DMS79 treated with DMSO at 0.1 percent for 48 hours (cell line): ENCODE measurements at regions not wholly inside any gene's neighbourhood (a gene's known extent, or its start where the extent isn't known, plus 50 kb on each side); places are given as distances from the start of the nearest gene placed in this dataset.

Experiments used
- DNase-seq: peaks from one replicate; lab custom pipeline; 2025; lab: John Stamatoyannopoulos, UW

DNA sequence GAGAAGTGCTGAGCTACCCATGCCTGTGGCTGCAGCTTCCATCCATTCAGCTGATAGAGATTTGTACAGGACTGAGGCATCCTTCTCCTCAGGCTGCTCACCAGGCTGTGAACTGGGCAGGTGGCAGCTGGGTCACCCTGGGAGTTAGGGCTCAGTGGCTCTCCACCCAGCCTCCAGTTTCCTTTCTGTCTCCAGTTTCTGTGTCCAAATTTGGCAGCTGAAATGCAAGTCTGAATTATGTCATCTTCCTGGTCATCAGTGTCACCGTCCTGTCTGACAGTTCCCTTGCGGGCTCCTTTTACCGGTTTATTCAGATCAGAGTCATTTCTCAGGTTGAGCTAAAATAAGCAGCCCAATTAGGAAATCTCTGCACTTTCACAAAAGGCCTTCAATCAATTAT lies 93.3 kb downstream of the EDN1 start:
- DNase-seq, result no peak

DNA sequence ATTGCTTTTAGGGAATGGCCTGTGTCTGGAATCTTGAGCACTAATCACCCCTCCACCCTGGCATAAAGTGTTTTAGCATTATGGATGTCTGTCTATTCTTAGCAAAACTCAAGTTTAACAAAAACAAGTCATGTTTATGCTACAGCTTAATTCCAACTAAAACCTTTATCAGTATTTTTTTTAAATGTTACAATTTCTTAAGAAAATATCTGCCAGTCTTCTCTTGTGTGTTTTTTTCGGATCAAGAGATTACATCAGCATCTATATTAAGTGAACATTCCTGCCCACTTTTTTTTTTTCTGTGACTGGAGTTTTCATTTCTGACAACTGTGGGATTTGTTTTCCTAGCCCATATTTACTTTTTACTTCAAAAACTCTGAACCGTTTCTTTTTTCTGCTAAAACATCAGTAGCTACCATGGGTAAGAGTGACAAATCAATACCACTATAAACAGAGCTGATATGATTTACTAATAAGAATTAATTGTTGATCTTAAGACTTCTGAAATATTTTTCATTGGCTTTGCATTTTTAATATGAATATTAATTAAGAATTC lies 94.3 kb downstream of the EDN1 start:
- no peak for DNase-seq

DNA sequence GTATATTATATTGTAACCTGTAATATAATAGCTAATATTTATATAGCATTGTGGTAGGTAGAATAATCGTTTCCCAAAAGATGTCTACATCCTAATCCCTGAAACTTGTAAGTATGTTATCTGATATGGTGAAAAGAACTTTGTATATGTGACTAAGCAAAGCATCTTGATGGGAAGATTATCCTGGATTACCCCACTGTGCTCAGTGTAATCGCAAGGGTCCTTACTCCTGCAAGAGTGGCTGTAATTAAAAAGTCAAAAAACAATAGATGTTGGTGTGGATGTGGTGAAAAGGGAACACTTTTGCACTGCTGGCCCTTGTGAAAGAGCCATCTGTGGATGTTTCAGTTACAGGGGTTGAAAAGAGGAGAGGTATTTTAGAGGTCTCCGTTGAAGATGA lies 95.2 kb downstream of the EDN1 start:
- no peak for DNase-seq

DNA sequence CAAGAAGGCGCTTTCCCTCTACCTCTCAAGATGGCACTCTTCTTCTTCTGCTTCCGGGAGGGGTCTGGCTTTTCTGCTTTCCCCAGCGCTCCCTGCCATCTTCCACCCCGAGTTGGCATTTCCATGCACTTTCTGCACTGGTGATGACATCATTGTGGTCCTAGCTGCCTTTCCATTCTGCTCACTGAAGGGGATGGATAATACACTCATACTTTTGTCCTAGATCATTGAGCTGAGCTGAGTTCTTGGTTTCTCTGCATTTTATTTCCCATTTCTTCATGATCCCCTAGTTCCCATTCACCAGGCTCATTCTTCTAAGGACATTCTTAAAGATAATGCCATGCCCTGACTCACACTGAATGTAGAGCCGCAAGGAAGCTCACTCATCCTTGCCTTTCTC lies 96.7 kb downstream of the EDN1 start:
- DNase-seq, result no peak

DNA sequence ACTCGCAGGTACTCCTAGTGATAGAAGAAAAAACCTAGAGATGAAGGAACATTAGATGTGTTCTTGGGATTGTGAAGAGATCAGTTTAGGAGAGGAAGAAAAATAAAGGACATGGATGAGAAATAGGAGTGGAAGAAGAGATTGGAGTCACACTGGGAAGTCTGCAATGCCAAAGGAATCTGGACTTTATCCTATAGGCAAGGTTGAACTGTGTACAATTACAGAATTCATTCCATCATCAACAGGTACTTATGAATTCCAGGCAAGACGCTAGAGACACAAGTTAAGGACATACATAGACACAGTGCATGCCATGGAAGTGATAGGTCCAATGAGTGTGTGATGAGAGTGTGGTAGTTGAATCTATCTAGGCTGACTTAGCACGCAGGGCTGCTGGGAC lies 101.3 kb downstream of the EDN1 start:
- DNase-seq, result no peak

DNA sequence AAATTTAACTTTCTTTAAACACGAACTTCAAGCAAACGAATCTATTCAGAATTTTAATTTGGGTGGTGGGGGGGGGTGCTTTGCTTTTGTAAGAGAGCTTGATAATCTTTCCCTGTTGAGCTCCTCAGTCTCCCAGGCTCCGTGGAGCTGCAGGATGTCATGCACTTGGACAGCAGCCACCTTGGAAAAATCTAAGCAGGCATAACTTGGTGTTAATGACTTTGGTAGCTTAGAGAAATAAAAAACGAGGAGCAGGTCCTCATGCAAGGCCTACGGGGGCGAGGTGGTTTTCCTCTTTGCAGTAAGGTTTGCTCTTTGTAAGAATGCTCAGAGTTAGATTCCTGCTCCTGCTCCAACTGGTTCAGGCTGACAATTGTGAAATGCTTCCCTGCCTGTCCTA lies 102.3 kb downstream of the EDN1 start:
- no peak for DNase-seq

DNA sequence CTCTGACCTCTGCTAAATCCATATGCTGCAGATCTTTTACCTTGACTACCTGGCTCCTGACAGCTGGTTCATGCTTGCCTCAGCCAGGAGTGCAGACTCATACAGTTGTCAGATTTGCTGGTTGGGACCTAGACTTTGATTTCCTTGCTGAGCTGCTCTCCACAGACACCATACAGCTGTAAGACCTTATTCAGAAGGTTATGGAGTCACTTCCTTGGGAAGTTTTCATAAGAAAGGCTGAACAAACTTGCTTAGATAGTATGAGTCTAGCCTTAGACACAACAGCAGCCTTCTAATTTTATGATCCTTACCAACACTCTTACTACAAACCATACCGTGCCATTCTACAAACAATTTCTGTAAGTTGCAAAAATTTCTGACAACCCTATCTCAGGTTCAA lies 102.9 kb downstream of the EDN1 start:
- DNase-seq, result no peak

DNA sequence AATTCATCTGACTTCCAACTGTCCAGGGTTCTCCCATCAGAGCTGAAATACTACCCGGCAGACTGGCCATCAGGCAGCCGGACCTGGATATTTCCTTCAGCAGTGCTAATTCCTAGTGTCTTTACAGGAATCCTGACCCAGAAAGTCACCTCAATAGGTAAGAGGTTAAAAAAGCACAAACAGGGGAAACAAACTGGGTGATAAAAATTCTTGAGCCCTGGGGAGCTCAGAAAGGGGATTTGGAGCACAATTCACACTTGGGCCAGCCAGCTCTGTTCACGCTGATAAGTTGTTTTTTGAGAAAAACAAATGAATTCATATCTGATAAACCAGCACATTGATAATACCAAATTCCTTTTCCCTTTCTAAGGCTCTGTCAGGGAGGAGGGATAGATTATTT lies 104.0 kb downstream of the EDN1 start:
- DNase-seq, result no peak

DNA sequence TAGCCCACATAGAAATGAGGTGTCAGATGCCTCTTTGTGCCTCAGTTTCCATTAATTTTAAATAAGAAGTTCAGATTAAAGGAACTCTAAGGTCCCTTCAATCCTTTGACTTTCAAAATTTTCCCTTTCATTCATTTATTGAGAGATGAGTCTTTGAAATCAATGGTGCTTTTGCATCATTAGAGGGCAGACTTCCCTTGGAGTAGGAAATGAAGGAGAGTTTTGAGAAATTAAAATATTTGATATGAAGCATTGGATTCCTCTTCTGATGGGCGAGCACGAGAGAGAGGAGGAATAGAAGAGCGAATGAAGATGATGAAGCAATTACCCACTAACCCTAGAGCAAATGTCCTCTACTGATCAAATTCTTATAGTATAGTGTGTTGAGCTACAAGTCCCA lies 105.7 kb downstream of the EDN1 start:
- DNase-seq, result no peak

DNA sequence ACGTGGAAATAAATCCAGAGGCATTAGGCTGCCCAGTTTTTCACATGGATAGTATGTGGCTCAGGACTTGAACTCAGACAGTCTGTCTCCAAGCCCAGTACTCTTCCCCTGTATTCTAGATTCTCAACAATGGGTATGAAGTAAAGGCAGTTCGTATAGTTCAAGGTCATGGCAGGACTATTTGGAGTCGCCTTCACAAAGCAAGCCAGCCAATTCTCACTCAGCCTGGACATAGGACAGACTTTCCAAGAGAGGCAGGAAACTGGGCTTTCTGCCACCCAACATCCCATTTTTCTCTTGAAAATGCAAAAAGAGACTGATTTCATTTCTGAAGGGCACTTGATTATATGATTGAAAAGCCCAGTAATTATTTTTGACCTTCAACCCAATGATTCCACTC lies 111.0 kb downstream of the EDN1 start:
- DNase-seq, result no peak

DNA sequence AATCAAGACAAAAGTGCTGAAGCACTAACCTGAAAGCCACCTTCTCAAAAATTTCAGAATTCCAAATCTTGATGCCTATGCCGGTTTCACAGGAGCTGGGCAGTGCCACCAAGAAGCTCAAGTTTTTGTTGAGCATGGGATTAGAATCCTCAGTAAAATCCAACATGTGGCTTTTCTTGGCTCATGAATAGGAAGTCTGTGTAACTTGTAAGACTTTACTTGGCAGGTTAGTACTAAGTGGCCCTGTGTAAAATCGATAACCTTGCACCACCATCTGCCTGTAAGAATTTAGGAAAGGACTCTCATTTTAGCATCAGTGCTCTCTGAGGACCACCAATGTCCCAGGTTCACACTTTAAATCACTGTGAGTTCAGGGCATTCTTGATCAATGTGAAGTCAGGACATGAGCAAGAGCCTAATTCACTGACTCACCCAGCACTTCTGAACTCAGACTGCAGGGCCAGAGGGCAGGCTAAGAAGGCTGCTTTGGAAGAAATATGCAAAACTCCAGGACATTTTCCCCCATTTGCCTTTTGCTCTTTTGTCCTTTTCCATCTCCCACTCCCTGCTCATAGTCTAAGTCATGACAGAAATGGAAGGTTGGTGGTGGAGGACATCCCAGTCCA lies 113.2 kb downstream of the EDN1 start:
- no peak for DNase-seq

DNA sequence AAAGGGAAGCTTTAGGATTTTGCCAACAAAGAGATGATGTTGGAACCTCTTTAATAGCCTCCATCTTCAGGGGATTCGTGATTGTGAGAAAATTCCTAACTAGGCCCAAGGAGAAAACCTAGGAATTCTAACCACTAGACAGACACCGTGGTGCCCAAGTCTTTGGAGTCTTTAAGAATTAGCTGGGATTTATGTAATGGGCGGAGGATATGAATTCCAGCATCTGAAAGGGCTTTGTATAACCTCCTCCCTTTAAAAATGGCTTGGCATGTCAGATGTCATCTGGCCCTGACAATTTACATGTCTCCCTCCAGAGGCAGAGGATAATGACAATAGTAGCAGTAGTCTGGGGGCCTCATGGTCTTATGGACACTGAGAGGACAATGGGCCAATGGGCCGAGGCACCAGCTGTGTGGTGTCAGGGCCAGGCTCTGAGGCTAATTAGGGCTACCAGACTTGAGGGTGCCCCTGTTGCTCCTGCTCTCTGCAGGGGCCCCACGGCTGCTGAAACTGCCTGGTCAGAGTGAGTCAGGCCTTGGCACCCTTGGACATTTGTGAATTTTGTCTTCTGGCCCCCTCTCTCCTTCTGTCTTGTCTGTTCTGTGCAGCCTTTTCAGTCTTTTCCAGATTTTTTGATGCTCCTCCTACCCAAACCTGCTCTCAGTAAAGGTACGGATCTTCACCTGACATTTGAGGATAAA lies 113.9 kb downstream of the EDN1 start:
- DNase-seq, result no peak

DNA sequence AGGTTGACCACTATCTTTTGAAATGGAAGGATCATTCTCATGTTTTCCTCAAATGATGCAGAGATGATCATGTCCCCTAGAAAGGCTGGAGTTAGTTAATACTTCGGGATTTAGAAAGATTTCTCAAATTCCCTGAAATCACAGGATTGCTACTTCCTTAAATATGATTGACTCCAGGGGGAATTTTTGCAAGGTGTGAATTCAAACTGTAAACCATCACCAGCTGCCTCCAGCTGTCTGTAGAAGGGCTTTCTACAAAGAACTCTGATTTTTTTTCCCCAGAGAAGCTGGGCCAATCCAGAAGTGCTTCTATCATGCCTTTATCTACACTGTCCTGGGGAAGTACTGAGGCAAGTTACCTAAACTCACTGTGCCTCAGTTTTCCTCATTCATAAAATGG lies 114.5 kb downstream of the EDN1 start:
- no peak for DNase-seq

DNA sequence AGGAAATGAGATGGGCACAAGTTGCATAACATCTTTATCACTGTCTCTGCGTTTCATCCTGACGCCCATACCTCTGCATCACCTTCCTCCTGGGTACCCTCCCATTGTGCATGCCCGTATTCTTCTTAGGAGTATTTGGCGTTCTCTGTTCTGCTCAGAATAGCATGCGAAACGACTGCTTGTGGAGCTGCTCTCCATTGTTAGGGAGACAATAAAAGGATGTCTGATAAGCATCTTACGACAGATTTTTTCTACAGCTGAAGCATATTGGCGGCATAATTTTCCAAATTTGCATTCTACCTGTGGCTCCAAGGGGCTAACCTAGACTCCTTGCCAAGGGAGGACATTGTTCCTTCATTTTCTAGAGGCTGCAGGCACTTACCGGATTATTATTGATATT lies 118.6 kb downstream of the EDN1 start:
- no peak for DNase-seq

DNA sequence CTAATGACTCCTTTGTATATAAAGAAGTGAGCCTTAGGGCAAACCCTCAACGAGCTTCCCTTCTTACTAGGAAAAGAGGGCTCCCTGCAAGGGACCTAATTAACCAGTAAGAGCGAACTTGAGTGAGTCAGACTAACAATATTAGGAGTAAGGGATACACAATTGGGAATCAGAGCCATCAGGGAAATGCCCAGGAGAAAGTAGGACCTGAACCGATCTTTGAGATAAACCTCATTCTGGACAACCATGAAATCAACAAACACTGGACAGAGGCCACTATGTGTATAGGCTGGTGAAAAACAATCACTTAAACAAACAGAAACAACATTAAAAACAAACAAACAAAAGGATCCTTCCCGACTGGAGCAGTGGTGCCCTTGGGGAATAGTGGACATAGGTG lies 120.8 kb downstream of the EDN1 start:
- DNase-seq, result no peak

DNA sequence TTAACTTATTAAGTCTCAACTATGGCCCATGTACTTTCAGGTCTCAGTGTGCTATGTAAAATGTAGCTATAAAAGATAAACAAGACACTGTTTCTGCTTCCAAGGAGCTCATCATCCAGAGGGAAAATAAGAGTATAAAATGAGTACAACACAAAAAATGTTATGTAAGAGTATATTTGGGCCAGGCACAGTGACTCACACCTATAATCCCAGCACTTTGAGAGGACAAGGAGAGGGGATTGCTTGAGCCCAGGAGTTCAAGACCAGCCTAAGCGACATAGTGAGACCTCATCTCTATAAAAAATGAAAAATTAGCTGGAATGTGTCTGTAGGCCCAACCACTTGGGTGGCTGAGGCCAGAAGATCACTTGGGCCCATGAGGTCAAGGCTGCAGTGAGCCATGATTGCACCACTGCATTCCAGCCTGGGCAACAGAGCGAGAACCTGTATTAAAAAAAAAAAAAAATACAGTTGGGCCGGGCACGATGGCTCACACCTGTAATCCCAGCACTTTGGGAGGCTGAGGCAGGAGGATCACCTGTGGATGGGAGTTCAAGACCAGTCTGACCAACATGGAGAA lies 124.0 kb downstream of the EDN1 start:
- no peak for DNase-seq

DNA sequence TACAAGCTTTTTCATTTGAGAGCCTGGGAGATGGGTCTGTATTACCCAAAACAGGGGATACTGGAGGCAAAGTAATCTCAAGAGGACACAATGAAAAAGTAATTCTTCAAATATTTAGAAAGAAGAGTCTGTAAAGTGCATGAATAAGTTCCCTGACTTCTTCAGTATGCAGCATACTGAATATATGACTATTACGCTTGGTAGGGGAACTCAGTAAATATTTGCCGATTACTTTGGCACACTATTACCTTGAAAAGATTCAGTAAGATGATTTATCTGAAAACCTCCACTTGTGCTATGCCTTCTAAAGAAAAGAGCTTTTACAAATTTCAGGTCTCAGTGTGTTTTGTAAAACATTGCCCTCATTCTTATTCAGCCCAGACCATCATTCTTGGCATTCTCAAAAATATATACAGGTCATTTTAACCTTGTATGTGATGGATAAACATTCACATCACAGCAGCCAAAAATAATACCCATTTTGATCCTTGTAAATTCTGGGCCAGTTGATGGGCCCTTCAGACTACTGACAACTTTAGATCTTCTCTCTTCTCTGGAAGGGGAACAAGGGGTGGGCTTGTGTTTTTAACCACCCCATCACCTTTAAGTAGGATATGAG lies 125.9 kb downstream of the EDN1 start:
- DNase-seq, result no peak

DNA sequence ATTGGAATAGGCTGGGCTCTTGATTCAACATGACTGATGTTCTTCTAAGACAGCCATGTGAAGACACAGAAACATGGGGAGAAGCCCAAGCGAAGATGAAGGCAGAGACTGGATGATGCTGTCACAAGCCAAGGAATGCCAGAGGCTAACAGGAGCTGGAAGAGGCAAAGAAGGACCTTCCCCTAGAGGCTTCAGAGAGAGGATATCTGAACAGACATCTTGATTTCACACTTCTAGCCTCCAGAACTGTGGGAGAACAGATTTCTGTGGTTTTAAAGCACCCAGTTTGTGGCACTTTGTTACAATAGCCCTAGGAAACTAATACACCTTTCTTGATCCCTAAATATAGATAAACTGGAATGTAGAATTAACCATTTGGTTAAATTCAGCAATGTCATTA lies 127.0 kb downstream of the EDN1 start:
- no peak for DNase-seq

DNA sequence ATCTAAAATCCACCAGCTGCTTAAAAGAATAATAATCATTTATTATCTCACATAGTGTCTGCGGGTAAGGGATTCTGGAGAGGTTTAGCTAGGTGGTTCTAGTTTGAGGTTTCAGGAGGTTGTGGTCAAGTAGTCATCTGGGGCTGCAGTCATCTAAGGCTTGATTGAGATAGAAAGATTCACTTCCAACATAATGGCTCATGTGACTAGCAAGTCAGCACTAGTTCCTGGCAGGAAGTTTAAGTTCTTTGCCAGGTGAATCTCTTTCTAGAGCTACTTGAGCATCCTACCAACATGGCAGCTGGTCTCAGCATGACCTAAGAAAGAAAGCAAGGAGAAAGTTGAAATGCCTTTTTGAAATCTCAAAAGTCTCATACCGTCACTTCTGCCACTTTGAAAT lies 128.8 kb downstream of the EDN1 start:
- DNase-seq, result no peak

DNA sequence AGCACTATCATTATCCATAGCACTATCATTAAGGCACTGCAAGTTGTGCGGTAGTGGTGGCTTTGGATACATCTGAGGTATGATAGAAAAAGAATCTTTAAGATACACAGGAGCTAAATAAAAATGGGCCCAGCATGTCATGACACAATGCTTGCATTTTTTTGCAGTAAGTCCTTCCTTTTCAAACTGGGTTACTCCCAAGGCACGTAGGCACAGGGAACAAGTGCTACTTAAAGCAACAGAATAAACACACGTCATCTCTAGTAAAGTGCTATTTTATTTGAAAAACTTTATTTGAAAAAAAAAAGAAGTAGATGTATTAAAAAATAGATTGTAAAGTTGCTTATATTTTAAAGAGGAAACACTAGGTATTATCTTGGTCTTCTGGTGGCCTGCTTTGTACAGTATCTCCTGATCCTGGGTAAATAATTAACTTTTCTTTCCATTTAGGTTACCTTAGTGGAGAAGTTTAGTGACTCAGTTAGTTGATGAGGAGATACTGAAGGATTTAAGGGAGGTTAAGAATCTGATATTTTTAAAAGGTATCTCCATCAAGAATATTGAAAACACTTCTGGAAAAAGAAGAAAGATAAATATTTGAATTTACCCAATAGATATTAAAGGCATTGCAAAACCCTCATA lies 129.6 kb downstream of the EDN1 start:
- no peak for DNase-seq

DNA sequence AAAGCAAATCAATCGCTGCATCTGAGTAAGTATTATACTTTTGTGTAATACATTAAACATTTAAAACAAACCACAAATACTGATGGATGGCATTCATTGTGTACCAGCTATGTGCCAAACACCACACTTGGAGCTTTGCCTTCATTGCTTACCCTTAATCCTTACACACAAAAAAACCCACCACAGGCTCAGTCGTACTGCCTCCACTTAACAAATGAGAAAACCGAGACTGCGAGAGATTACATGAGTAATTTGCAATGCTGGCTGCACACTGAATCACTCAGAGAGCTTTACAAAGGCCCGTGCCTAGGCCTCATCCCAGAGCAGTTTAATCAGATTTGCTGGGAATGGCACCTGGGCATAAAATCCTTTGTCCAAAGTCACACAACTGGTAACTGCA lies 130.5 kb downstream of the EDN1 start:
- DNase-seq, result no peak

DNA sequence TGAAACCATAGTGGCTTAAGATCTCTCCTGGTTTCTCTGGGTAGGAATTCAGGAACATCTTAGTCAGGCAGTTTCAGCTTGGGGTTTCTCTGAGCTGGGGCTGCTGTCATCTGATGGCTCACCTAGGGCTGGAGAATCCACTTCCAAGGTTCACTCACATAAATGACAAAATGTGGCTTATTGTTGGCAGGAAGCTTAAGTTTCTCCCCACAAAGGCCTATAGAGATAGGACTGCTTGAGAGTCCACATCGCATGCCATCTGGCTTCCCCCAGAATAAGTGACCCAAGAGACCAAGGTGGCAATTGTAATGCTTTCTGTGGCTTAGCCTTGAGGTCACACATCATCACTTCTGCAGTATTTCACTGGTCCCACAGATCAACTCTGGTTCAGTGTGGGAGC lies 131.4 kb downstream of the EDN1 start:
- DNase-seq, result no peak

DNA sequence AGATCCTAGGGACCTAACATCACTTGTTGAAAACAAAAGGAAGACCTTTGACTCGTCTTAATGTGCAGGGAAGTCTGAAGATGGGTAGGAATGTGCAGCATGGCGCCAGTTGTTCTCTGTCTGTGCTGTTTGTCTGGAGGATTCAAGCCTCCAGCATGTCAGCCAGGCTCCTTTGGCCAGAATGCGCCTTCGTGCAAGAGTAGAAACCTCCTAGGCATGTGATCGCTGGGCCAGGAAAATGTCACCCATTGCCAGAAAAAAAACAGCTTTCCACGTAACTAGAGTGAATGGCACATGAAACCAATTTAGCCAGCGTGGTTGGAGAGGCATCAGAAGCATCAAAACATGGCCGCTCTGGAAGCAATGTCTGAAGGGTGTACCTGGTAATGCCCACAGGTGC lies 132.7 kb downstream of the EDN1 start:
- no peak for DNase-seq
